Fibroblast of lung (primary cell): ENCODE measurements at regions not wholly inside any gene's neighbourhood (a gene's known extent, or its start where the extent isn't known, plus 50 kb on each side); places are given as distances from the start of the nearest gene placed in this dataset.
A peak's percentile ranks its signal among the peaks of the same experiment; 100 is the strongest.

Source experiments
- DNase-seq, 2 donors: peaks; one replicate each; pipeline versions ENCODE4 v3.0.0 to v3.0.0-alpha.2; 2010; ENCODE audit warnings: low read depth in 2 of 2
- H2AFZ ChIP-seq: 2 replicates; pipeline ENCODE4 v1.5.1; 2012; ENCODE audit warnings: low read length, control low read depth, inconsistent platforms
- H3K27ac ChIP-seq: 2 replicates; pipeline ENCODE4 v1.5.1; 2011; ENCODE audit warnings: low read length, control low read depth; ENCODE audit not compliant: insufficient read depth
- H3K27me3 ChIP-seq: 2 replicates; pipeline ENCODE4 v1.5.1; 2011; ENCODE audit warnings: mild to moderate bottlenecking, low read length; ENCODE audit not compliant: control insufficient read depth, insufficient read depth
- H3K36me3 ChIP-seq: 2 replicates; pipeline ENCODE4 v1.5.1; 2011; ENCODE audit warnings: low read length; ENCODE audit not compliant: control insufficient read depth, insufficient read depth
- H3K4me1 ChIP-seq: 2 replicates; pipeline ENCODE4 v1.5.1; 2011; ENCODE audit warnings: low read length; ENCODE audit not compliant: control insufficient read depth, insufficient read depth; ENCODE audit errors: extremely low read depth
- H3K4me2 ChIP-seq: 2 replicates; pipeline ENCODE4 v1.5.1; 2011; ENCODE audit warnings: low read length, control low read depth; ENCODE audit not compliant: insufficient read depth; ENCODE audit errors: extremely low read depth
- H3K4me3 ChIP-seq, 4 experiments: fragments of 200-600 bp in 1 of 4; sonication (generic) in 1 of 4; replicated peaks in 1 of 4; 2 replicates each; pipeline ENCODE4 v1.5.1; 2011 to 2016; ENCODE audit warnings: low read length in 4 of 4, low read depth in 3 of 4, mild to moderate bottlenecking in 3 of 4, control low read depth in 2 of 4, inconsistent platforms in 1 of 4, mixed read lengths in 1 of 4; ENCODE audit not compliant: insufficient read depth in 1 of 4; ENCODE audit errors: control extremely low read depth in 1 of 4
- H3K79me2 ChIP-seq: 2 replicates; pipeline ENCODE4 v1.5.1; 2012; ENCODE audit warnings: mild to moderate bottlenecking, low read length, inconsistent platforms; ENCODE audit not compliant: control insufficient read depth, insufficient read depth
- H3K9ac ChIP-seq: 2 replicates; pipeline ENCODE4 v1.5.1; 2011; ENCODE audit warnings: mild to moderate bottlenecking, low read length, control low read depth; ENCODE audit not compliant: insufficient read depth
- H3K9me3 ChIP-seq: 2 replicates; pipeline ENCODE4 v1.5.1; 2012; ENCODE audit warnings: low read depth, low read length; ENCODE audit not compliant: control insufficient read depth, insufficient read depth
- H4K20me1 ChIP-seq: 2 replicates; pipeline ENCODE4 v1.5.1; 2011; ENCODE audit warnings: low read length; ENCODE audit not compliant: control insufficient read depth, insufficient read depth; ENCODE audit errors: extremely low read depth
- EZH2 ChIP-seq: IDR thresholded peaks from 2 replicates; pipeline ENCODE4 v1.5.1; 2012; ENCODE audit warnings: low read length, control low read depth, mild to moderate bottlenecking; ENCODE audit errors: missing control alignments
- TF ChIP-seq, protein P1 (sequence below), 2 donors: IDR thresholded peaks in 1 of 2; conservative IDR thresholded peaks in 1 of 2; 1 replicate in 1 of 2; 2 replicates in 1 of 2; pipeline ENCODE4 v1.5.1; 2011 to 2012; ENCODE audit warnings: low read length in 2 of 2, control low read depth in 1 of 2, inconsistent platforms in 1 of 2, low read depth in 1 of 2, mild to moderate bottlenecking in 1 of 2

DNA sequence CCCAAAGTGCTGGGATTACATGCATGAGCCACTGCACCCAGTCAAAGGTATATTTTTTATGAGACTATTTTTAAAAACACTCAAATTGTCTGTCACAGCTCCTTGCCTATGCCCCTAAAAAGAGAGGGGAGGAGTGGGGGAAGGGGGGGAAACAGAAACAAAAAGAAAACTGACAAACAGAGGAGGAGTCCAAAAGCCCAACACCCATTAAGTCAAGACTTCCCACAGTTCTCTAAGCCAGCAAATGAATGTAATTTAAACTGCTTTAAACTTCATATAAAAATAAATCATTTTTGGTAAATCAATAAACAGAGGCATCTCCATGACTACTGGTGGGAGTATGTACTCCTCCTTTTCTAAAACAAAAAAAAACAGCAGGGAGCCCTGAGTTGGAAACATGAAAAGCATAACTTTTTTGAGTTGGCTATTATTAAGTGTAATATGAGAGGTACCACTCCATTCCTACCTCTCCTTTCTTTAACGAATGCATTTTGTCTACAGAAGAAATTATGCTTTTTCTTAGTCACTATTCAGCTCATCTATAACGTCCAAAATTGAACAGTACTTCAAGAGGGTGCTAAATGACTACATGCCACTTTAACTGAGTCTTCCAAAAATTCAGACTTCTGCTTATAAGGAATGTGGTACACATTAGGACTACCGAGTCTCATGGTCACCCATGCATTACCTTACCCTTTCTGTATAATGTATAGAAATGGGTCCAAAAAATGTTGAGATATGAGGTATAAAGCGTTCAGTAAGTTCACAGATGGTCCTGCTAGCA, 119.0 kb upstream of the PRSS16 start:
- H3K79me2 ChIP-seq: no peaks in the 10 kb centered on the region
- no peak overlapping the region for H2AFZ ChIP-seq
- no peaks in the 10 kb centered on the region for H3K9me3 ChIP-seq
- no peaks in the 10 kb centered on the region for H3K4me1 ChIP-seq
- H3K4me2 ChIP-seq: no peak overlapping the region
- no peak overlapping the region for H3K27ac ChIP-seq
- TF ChIP-seq, protein P1, sequence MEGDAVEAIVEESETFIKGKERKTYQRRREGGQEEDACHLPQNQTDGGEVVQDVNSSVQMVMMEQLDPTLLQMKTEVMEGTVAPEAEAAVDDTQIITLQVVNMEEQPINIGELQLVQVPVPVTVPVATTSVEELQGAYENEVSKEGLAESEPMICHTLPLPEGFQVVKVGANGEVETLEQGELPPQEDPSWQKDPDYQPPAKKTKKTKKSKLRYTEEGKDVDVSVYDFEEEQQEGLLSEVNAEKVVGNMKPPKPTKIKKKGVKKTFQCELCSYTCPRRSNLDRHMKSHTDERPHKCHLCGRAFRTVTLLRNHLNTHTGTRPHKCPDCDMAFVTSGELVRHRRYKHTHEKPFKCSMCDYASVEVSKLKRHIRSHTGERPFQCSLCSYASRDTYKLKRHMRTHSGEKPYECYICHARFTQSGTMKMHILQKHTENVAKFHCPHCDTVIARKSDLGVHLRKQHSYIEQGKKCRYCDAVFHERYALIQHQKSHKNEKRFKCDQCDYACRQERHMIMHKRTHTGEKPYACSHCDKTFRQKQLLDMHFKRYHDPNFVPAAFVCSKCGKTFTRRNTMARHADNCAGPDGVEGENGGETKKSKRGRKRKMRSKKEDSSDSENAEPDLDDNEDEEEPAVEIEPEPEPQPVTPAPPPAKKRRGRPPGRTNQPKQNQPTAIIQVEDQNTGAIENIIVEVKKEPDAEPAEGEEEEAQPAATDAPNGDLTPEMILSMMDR (conservative IDR thresholded peaks at IDR 0.05 in 1 of 2, IDR thresholded peaks at IDR 0.05 in 1 of 2; ENCODE audit: low read depth in 1 of 2, low read length in 2 of 2): no peak
- TF ChIP-seq EZH2: no peak
- H3K36me3 ChIP-seq: no peaks in the 10 kb centered on the region
- DNase-seq: no peak
- no peaks in the 10 kb centered on the region for H4K20me1 ChIP-seq
- H3K27me3 ChIP-seq: no peaks in the 10 kb centered on the region
- no peak overlapping the region for H3K4me3 ChIP-seq
- no peak overlapping the region for H3K9ac ChIP-seq

DNA sequence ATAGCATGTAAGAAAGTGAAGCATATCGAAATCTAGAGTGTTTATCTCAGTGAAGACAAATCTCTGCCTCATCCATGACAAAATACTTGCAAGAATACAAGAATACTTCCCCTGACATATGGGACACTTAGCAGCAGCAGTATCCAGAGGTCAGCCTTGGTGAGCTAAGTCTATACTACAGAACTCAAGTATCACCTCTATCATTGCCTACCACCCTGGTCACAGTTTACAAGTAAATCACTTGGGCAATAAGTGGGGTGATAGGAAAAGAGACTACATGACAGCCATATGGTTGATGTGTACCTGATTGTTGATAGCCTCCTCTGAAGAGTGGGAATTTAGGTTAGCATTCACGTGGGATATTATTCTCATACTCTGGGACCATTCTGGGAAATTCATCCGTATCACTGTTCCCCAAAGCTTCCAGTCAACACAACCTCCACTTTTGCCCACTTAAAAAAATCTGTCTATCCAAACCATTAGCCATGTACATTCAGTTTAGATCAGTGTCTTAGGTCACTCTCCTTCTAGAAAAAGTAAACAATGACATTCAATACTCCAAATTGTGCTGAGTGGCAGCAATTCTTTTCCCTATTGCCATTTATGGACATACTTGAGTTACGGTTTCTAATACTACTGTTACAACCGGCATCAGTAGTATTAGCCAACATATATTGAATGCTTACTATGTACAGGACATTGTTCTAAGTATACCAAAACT, 118.2 kb upstream of the PRSS16 start:
- Histone ChIP-seq H3K9me3 (no peaks in the 10 kb centered on the region), H4K20me1 (no peaks in the 10 kb centered on the region), H3K27me3 (no peaks in the 10 kb centered on the region), H3K79me2 (no peaks in the 10 kb centered on the region), H2AFZ (no peak overlapping the region), H3K4me3 (no peak overlapping the region), H3K9ac (no peak overlapping the region), H3K4me2 (no peak overlapping the region), H3K27ac (no peak overlapping the region), H3K36me3 (no peaks in the 10 kb centered on the region), H3K4me1 (no peaks in the 10 kb centered on the region)
- DNase-seq: peak in 1 of 2 donors; percentile 60
- TF ChIP-seq EZH2: no peak
- TF ChIP-seq, protein P1 (conservative IDR thresholded peaks at IDR 0.05 in 1 of 2, IDR thresholded peaks at IDR 0.05 in 1 of 2; ENCODE audit: low read depth in 1 of 2, low read length in 2 of 2): no peak

DNA sequence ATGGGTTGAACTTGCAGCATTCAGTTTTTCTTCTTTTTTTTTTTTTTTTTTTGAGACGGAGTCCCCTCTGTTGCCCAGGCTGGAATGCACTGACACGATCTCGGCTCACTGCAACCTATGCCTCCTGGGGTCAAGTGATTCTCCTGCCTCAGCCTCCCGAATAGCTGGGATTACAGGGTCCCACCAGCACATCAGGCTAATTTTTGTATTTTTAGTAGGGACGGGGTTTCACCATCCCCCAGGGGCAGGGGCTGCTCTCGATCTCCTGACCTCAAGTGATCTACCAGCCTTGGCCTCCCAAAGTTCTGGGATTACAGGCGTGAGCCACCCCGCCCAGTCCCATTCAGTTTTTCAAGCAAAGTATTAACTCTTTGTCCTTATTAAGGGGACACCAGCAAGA, 117.6 kb upstream of the PRSS16 start:
- Histone ChIP-seq H3K4me2 (no peak overlapping the region), H2AFZ (no peak overlapping the region), H3K9me3 (no peaks in the 10 kb centered on the region), H3K27ac (no peak overlapping the region), H3K79me2 (no peaks in the 10 kb centered on the region), H3K4me3 (no peak overlapping the region), H3K27me3 (no peaks in the 10 kb centered on the region), H3K9ac (no peak overlapping the region), H3K36me3 (no peaks in the 10 kb centered on the region), H3K4me1 (no peaks in the 10 kb centered on the region), H4K20me1 (no peaks in the 10 kb centered on the region)
- TF ChIP-seq, protein P1 (conservative IDR thresholded peaks at IDR 0.05 in 1 of 2, IDR thresholded peaks at IDR 0.05 in 1 of 2; ENCODE audit: low read depth in 1 of 2, low read length in 2 of 2): no peak
- no peak for TF ChIP-seq EZH2
- DNase-seq: no peak
